ENCODE measurements at regions not wholly inside any gene's neighbourhood (a gene's known extent, or its start where the extent isn't known, plus 50 kb on each side); places are given as distances from the start of the nearest gene placed in this dataset.

DNA sequence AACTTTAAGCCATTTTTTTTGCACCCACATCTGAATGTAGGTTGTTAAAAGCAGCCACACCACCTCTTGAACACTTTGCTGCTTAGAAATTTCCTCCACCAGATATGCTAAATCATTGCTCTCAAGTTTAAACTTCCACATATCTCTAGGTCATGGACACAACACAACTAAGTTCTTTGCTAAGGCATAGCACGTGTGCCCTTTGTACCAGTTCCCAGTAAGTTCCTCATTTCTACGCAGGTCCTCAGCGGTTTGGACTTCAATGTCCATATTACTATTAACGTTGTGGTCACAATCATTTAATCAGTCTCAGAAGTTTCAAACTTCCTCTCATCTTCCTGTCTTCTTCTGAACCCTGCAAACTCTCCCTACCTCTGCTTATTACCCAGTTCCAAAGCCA lies 661.6 kb upstream of the PKN2 start:
- TF ChIP-seq POLR2AphosphoS5 (IDR thresholded peaks at IDR 0.05) (no peak), EP300 (IDR thresholded peaks at IDR 0.05) (no peak), POLR2A (IDR thresholded peaks at IDR 0.05) (no peak)
- Histone ChIP-seq H3K4me1 (no peaks in the 10 kb centered on the region), H3K27ac (no peak overlapping the region), H3K9me3 (no peaks in the 10 kb centered on the region), H3K4me3 (no peak overlapping the region), H3K27me3 (no peaks in the 10 kb centered on the region), H3K36me3 (no peaks in the 10 kb centered on the region)
- ATAC-seq, result no peak
- 67 to 81% methylated on average over 1 to 4 of the region's 4 CpGs for WGBS, 2 donors (ENCODE audit: low coverage in 1 of 2)

DNA sequence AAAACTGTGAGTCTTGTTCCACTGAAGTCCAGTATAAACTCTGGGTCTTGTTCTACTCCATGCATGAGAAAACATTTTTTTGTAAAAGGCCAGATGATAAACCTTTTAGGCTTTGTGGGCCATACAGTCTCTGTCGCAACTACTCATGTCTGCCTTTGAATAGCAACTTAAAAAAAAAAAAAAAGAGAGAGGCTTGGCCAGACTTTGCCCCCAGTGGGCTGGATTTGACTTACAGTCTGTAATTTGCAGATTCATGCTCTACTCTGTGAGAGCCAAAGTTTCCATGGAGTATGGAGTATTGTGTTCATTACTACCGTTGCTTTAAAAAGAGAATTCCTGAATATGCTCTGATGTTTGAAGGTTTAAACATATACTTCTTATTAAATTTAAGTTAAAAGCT lies 654.9 kb upstream of the PKN2 start:
- Histone ChIP-seq H3K36me3 (no peaks in the 10 kb centered on the region), H3K4me1 (no peaks in the 10 kb centered on the region), H3K9me3 (no peaks in the 10 kb centered on the region), H3K27ac (no peak overlapping the region), H3K27me3 (no peaks in the 10 kb centered on the region), H3K4me3 (no peak overlapping the region)
- TF ChIP-seq POLR2AphosphoS5 (IDR thresholded peaks at IDR 0.05) (no peak), POLR2A (IDR thresholded peaks at IDR 0.05) (no peak), EP300 (IDR thresholded peaks at IDR 0.05) (no peak)
- no peak for ATAC-seq
- 71 to 83% methylated on average over 2 of the region's 2 CpGs for WGBS, 2 donors (ENCODE audit: low coverage in 1 of 2)

DNA sequence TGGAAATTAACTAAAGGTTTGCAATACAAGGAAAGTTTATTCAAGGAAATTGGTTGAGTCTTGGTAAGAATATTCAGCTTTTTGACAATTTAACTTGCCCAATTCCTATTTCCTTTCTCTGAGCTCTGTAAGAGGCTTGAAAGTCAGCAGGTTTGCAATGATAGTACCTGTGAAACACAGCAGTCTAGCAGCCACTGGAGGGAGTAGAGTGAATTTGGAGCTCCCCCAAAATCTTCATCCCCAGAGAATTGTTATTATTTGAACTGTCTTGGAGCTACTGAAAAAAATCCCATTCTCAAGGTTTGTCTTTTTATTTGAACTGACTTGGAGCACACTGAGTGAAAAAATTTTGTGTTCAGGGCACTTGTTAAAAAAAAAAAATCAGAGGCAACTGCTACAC lies 654.2 kb upstream of the PKN2 start:
- Histone ChIP-seq H3K9me3 (no peaks in the 10 kb centered on the region), H3K27me3 (no peaks in the 10 kb centered on the region), H3K4me1 (no peaks in the 10 kb centered on the region), H3K27ac (no peak overlapping the region), H3K36me3 (no peaks in the 10 kb centered on the region), H3K4me3 (no peak overlapping the region)
- ATAC-seq, result no peak
- TF ChIP-seq POLR2AphosphoS5 (IDR thresholded peaks at IDR 0.05), result no peak
- TF ChIP-seq POLR2A (IDR thresholded peaks at IDR 0.05), result no peak
- TF ChIP-seq, protein P1, sequence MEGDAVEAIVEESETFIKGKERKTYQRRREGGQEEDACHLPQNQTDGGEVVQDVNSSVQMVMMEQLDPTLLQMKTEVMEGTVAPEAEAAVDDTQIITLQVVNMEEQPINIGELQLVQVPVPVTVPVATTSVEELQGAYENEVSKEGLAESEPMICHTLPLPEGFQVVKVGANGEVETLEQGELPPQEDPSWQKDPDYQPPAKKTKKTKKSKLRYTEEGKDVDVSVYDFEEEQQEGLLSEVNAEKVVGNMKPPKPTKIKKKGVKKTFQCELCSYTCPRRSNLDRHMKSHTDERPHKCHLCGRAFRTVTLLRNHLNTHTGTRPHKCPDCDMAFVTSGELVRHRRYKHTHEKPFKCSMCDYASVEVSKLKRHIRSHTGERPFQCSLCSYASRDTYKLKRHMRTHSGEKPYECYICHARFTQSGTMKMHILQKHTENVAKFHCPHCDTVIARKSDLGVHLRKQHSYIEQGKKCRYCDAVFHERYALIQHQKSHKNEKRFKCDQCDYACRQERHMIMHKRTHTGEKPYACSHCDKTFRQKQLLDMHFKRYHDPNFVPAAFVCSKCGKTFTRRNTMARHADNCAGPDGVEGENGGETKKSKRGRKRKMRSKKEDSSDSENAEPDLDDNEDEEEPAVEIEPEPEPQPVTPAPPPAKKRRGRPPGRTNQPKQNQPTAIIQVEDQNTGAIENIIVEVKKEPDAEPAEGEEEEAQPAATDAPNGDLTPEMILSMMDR (IDR thresholded peaks at IDR 0.05), result no peak
- no peak for TF ChIP-seq EP300 (IDR thresholded peaks at IDR 0.05)

DNA sequence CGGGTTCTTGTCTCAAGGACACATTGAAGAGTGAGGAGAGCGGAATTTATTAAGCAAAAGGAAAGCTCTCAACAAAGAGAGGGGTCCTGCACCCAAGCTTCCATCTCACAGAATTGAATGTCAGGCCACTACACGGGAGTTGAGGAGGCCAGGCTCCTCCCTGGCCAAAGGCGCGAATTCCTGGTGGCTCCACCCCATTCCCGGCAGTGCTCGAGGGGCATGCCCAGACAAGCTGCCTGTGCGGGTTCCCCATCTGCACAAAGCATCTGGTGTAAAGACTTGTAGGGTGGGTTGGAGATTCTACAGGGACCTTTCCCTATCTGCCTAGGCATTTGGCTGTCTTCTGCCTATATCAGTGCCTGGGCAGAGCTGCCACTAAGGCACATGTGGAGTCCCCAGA lies 648.5 kb upstream of the PKN2 start:
- Histone ChIP-seq H3K27ac (no peak overlapping the region), H3K27me3 (no peaks in the 10 kb centered on the region), H3K4me3 (no peak overlapping the region), H3K4me1 (no peaks in the 10 kb centered on the region), H3K36me3 (no peaks in the 10 kb centered on the region), H3K9me3 (peaks cover 0 to 18% (median 0%) of the 10 kb centered on the region in 3 donors)
- TF ChIP-seq, protein P1 (IDR thresholded peaks at IDR 0.05), result no peak
- TF ChIP-seq POLR2A (IDR thresholded peaks at IDR 0.05) (no peak), EP300 (IDR thresholded peaks at IDR 0.05) (no peak), POLR2AphosphoS5 (IDR thresholded peaks at IDR 0.05) (no peak)
- no peak for ATAC-seq
- WGBS, 2 donors (ENCODE audit: low coverage in 1 of 2), result no CpG with 5 or more reads among the region's 8 CpGs

DNA sequence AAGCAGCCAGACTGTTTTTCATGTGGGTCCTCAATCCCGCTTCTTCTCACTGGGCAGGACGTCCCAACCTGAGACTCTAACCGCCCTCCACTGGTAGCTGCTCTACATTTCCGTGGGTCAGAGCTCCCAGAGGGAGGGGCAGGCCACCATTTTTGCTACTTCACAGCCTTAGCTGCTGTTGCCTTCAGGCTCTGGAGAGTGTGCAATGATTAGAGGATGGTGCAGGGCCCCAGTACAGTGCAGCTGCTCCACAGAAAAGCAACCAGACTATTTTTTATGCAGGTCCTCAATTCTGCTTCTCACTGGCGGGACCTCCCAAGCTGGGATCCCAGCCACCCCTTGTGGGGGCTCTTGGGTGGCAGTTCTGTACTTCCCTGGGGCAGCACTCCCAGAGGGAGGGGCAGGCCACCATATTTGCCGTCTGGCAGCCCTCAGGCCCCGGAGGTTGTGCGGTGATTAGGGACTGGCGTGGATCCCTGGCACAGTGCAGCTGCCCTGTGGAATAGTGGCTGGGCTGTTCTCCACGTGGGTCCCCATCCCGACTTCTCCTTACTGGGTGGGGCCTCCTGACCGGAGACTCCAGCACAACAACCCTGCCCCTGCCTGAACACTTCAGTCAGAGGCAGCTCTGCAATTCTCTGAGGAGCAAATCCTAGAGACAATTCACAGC lies 647.6 kb upstream of the PKN2 start:
- 100% methylated on average over 2 of the region's 12 CpGs; no CpG with 5 or more reads in 1 of the 2 donors for WGBS, 2 donors (ENCODE audit: low coverage in 1 of 2)
- no peaks in the 10 kb centered on the region for H3K4me1 ChIP-seq
- no peak for TF ChIP-seq POLR2A (IDR thresholded peaks at IDR 0.05)
- TF ChIP-seq, protein P1 (IDR thresholded peaks at IDR 0.05), result no peak
- H3K9me3 ChIP-seq, result peaks cover 0 to 21% (median 0%) of the 10 kb centered on the region in 3 donors
- ATAC-seq, result no peak
- H3K36me3 ChIP-seq, result no peaks in the 10 kb centered on the region
- H3K27me3 ChIP-seq, result no peaks in the 10 kb centered on the region
- no peak overlapping the region for H3K4me3 ChIP-seq
- no peak overlapping the region for H3K27ac ChIP-seq

DNA sequence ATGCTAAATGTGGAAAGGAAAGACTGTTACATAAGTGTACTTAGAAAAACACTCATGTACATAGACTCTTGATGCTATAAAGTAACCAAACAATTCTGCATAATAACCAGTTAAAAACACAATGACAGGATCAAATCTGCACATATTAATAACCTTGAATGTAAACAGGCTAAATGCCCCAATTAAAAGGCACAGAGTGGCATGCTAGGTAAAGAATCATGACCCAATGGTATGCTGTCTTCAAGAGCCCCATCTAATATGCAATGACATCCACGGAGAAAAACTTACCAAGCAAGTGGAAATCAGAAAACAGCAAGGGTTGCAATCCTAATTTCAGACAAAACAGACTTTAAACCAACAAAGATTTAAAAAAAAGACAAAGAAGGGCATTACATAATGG lies 644.8 kb upstream of the PKN2 start:
- H3K27me3 ChIP-seq, result no peaks in the 10 kb centered on the region
- H3K27ac ChIP-seq, result no peak overlapping the region
- H3K9me3 ChIP-seq, result peaks cover 0 to 21% (median 0%) of the 10 kb centered on the region in 3 donors
- no peak overlapping the region for H3K4me3 ChIP-seq
- WGBS, 2 donors (ENCODE audit: low coverage in 1 of 2), result 63 to 95% methylated on average over 1 of the region's 1 CpG
- TF ChIP-seq POLR2AphosphoS5 (IDR thresholded peaks at IDR 0.05) (no peak), EP300 (IDR thresholded peaks at IDR 0.05) (no peak), POLR2A (IDR thresholded peaks at IDR 0.05) (no peak)
- TF ChIP-seq, protein P1 (IDR thresholded peaks at IDR 0.05), result no peak
- ATAC-seq, result no peak
- H3K4me1 ChIP-seq, result no peaks in the 10 kb centered on the region
- no peaks in the 10 kb centered on the region for H3K36me3 ChIP-seq
